HPDE6-E6E7 (cell line): ENCODE measurements at regions not wholly inside any gene's neighbourhood (a gene's known extent, or its start where the extent isn't known, plus 50 kb on each side); places are given as distances from the start of the nearest gene placed in this dataset.
"Not testable (repeated sequence)": the region's sequence is repeated elsewhere in the genome, so short reads cannot be mapped to it uniquely, and the experiment has no call there.

ENCODE experiments used
- DNase-seq: peaks from one replicate; pipeline ENCODE4 v3.0.0; 2011; ENCODE audit warnings: missing footprints; ENCODE audit errors: extremely low spot score

DNA sequence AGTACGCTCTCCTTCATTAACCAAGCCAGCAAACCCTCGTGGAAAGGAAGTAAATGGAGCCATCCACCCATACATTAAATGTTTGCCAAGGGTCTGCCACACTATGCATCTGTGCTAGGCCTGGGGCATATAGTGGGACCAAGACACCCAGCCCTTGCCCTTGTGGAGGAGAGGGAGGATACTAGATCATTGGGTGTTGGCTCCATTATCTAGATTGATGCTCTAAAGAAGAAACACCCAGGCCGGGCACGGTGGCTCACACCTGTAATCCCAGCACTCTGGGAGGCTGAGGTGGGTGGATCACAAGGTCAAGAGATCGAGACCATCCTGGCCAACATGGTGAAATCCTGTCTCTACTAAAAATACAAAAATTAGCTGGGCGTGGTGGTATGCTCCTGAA is 193.3 kb upstream of the CDH5 start:
- DNase-seq, result not testable (repeated sequence)

DNA sequence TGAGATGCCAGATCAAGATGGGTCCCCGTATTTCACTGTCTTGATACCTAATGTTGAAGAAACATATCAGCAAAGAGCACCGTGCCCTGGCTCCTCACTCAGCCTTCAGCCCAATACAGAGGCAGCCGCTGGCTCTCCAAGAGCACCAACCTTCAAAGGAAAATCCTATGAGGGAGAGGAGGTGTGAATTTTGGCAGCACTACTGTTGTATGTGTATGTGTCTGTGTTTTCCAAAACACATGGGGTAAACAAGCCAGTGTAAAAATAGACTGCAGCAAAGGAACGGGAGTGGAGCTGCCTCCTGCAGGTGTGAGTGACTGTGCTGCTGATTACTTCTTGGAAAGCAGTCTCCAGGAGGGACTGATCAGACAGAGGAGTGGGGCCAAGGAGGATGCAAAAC is 194.0 kb upstream of the CDH5 start:
- DNase-seq, result no peak

DNA sequence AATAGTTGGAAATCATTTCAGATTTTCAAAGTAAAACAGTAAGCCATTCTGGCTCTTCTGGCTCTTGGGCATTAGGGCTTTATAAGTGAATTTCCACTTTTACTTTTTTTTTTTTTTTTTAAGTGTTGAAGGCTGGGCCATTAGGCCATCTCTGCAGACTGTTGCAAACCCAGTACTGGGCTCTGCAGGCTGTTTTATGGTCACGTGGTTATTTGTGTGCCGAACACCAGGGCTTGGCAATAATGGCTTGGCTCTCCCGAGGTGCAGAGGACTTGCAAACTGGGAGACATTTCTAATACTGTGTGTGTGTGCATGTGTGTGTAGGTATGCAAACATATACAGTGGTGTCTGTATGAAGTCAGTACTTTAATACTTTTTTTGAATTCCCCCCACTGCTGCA is 194.9 kb upstream of the CDH5 start:
- DNase-seq, result no peak

DNA sequence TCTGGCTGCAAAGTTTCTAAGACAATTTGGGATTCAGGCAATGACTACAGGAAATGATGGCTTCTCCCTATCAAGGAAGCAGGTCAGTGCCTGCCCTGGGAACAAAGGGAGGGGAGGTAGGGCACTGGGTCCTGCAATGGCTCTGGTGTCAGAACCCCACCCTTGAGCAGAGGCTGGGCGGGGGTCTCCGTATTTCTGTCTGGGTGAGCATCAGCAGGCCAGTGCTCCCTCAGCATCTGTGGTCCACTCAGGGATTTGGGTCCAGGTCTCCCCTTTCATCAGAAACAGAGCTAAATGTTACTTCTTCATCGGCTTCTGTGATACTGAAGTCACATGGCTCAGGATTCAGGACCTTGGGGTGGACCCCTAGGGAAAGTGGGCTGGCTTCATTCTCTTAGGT is 195.5 kb upstream of the CDH5 start:
- no peak for DNase-seq

DNA sequence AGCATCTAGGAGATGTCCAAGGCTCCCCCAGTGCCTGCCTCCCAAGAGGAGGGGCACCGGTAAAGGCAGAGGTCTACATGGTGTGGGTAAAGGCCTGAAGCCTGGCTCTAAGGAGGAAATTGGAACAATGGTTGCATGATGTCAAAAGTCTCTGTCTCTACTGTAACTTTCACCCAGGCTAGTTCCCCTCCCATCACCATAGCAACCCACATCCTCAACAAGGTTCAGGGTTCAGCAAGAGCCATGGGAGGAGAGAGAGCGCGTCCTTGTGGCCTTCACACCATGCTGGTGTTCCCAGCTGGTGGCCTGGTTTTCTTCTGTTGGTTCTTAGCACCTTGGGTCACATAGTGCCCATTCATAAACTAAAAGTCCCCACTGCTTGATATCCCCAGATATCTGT is 196.7 kb upstream of the CDH5 start:
- no peak for DNase-seq

DNA sequence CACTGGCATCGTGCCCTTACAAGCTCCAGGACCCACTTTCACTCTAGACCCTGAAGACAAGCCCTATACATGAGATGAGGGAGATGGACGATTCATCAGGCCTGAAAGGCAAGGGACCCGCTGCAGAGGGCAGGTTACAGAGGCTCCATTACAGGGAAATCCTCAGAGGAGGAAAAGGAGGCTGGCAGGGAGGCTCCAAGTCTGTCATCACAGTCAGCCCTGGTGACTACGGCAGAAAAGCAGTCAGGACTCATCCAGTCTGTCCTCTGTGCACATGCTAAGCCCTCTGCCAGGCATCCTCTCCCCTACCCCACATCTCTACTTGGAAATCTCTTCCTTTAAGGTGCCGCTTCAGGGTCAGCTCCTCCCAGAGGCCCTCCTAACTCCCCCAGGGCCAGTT is 197.7 kb upstream of the CDH5 start:
- DNase-seq, result no peak

DNA sequence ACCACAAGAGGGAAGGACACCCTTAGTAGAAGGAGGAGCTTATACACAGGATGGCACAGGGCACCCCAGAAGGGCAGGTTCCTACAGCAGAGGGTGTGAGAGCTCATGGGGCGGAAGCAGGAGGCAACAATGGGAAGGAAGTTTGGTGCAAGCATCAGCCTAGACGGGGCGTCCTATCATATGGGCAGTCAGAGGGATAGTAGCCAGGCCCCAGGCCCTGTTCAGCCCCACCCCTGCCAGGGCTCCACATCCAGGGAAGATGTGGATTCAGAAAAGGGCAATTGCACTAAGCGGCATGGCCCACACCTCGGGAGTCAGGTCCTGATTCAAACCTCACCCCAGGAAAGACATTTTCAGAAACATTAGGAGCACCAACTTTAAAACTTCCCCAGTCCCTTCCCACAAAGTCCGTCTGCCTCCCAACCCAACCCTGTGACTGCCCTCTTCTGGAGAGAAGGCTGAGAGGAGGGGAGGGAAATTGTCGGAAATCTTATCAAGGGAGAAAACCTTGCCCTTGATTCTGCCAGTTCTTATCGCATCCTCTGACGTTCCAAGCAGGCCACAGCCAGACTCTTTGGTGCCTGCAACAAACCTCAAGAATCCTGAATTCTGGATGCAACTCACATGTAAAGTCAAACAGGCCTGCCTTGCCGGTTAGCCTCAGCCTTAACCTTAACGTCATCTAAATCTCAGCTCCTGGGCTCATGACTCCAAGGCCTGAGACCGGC is 198.8 kb upstream of the CDH5 start:
- DNase-seq, result no peak

DNA sequence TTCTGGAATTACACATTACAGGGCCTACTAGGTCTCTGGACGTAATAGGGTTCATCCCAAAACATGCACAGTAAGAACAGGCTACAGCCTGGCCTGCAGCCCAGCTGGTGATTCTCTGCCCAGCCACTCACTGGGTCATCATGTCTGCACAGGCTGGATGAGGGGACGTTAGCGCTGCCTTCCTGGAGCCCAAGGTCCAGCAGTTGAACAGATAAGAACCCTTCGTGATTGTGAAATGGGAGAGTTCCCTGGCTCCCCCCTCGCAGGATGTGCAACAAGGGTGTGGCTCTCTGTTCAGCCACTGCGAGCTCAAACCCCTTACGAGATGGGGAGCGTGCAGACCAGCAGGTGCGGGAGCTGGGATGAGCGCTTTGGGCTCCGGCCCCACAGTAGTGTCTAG is 200.0 kb upstream of the CDH5 start:
- DNase-seq, result no peak

DNA sequence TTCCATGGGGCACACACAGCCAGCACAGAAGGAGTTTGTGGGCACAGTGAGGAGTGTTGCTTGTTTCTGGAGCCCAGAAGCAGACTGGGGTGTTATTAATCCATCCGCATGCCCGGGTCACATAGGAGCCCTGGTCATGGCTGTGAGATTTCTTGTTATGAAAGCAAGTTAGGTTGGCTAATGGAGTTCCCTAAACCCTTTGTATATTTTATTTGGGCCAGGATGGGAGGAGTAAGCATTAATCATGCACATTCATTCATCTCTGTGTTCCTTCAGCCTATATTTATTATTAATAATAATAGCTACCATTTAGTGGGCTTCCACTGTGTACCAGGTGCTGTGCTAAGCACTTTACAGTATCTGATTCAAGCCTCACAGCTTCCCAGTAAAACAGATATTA is 200.6 kb upstream of the CDH5 start:
- DNase-seq, result no peak

DNA sequence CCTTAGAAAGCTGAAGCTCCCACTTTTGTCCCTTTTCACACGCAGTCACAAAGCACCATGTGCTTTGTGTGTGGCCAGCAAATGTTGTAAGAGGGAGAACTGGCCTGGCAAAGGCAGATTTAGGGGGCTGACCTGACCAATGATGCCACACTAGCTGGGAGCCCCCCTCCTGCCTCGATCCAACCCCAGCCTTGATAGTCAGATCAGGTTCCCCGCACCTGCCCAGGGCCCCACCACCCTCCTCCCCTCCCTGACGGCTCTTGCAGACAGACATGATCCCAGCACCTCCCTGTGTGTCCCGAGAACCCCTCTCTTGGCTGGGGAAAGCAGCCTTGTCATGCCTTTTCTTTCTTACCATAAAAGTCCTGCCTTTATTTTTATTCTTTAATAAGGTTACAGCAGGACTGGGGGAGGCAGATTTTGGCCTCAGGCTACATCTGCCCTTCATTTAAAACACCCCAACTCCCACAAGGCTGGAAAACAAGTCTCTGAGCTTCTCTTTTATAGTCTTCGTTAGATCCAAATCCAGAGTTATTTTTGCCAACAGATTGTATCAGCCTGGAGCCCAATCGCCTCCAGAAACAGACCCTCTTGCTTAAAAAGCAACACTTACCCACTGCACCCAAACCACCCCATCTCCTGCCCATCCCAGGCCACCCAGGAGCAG is 201.8 kb upstream of the CDH5 start:
- DNase-seq, result no peak

DNA sequence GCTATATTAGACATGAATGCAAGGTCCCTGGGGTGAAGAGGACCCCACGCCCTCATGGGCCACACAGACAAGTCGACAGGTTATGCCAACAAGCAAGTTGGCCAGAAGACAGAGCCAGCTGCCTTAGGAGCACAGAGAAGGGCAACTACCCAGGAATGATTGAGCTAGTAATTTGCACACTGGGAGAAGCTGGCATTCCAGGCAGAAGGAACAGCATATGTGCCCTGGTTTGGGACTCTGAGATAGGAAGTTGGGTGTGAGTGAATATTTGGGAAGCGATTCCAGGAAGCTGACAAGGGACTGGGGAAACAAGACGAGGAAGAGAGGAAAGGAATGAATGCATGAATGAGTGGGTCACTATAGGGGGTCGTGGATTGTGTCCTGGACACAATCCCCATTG is 203.7 kb upstream of the CDH5 start:
- DNase-seq, result no peak

DNA sequence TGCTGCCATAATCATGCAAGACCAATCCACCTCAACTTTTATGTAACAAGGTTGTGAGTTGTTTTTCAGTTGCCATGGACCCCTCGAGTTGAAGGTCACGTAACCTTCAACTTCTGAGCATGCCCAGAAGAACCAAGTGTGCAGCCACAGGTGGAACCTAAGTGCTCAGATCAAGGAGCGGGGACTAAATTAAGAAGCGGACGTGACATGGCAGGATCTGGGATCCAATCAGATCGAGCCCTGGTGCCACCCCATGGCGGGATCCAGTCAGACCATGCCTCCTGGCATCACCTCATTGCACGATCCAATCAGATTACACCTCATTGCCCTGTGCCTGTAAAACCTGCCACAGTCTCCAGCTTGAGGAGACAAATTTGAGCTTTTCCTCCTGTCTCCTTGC is 204.5 kb upstream of the CDH5 start:
- DNase-seq, result no peak

DNA sequence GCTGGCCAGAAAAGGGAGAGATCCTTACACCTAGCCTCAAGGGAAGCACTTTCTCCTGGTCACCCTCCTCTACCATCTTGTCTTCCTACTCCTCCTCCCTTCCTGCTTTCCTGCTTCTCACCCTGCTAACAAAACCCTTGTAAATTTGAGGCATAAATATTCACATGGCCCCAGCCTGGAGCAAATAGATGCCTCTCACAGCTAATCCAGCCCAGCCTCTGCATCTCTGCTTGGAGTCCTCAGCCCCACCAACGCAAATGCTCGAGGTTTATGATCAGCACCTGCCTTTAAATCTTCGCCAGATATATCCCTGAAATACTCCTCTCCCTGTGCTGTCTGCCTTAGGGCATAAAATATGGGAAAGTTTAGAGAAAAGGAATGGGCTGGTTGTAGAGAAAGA is 205.2 kb upstream of the CDH5 start:
- no peak for DNase-seq

DNA sequence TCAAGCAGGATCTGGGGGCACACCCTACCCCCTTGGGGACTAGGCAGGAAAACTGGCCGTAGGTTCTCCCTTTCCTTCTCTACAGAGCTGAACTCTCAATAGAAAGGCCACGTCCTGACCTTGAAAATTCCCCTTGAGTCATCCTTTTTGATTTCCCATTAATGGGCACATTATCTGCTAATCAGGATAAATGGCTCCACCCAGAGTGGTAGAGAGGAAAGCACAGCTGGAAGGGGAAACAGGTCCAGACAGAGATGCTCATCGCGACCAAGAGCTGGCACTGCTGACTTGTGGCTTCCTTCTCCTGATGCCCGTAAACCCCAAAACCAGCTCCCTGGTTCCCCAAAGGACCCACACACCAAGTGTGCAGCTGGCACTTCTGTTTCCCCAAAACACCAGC is 206.5 kb upstream of the CDH5 start:
- no peak for DNase-seq

DNA sequence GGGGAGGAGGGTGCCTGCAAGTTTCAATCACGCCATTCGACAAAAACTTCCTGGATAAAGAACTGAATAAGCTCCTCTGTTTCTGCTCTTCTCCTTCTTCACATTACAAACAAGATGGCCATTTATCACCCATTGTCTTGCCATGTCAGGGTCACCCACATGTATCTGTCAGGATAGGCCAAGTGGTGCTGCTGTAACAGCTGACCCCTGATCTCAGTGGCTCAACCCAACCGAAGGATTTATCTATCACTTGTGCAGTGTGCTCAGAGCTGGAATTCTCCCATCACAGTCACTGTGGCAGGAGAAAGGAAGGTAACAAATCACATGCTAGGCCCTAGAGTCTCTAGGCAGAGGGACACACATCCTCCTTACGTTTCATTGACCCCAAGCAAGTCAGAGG is 210.0 kb upstream of the CDH5 start:
- DNase-seq, result no peak

DNA sequence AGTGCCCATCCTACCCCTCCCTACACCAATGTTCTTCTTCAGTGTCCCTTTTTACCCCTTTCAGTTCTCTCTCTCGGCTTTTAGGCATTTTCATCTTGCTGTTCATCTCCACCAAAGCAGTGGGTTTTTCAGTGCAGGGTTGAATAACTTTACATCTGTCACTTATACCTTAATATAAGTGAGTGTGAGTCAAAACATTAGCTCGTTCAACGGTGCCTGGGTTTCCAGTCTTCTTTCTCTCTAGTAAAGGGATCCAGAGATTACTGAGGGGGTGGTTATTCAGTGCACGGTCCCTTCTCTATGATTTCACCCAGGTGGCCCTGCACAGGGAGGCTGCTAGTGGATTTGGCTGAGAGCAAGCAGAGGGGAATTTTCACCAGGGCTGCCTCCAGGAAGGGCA is 210.6 kb upstream of the CDH5 start:
- DNase-seq, result no peak

DNA sequence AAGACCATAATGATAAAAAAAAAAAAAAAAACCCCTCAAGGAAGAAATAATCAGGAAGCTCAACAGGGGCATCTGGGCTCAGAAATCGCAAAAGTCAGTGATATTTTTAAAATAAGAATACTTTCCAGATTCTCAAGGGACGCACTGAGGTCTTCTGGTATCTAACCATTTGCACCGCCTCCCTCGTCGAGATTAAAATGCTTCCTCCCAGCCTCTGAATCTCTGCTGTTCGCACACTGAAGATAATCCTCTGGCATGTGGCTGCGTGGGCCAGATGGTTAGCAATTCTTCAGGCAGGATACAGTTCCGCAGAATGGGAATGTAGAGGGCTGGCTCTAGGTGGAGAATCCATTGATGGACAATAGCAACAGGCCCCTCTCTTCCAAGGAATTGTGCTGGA is 211.7 kb upstream of the CDH5 start:
- no peak for DNase-seq

DNA sequence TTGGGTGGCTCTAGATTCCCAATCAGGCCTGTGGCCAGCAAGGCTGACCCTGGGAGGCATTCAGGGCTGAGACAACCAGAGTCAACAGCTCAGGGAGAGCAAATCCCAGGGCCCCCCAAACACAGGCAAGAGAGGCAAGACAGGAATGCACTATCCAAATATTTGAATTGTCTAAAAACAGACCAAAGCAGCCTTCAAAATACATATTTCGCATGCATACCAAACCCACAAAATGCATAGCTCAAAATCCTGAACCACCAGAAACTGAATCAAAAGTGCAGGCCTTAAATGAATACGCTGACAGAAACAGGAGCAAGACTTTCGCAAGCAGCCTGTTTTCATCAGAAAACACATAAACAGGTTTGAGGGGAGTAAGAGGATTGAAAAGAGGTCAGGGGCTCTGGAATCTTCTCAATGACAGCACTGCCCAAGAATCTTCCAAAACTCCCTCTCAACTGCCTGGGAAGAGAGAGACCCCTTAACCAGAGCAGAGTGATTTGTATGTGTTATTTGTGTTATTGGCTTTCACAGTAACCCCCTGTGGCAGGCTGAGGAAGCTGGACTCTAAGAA is 213.6 kb upstream of the CDH5 start:
- DNase-seq, result no peak

DNA sequence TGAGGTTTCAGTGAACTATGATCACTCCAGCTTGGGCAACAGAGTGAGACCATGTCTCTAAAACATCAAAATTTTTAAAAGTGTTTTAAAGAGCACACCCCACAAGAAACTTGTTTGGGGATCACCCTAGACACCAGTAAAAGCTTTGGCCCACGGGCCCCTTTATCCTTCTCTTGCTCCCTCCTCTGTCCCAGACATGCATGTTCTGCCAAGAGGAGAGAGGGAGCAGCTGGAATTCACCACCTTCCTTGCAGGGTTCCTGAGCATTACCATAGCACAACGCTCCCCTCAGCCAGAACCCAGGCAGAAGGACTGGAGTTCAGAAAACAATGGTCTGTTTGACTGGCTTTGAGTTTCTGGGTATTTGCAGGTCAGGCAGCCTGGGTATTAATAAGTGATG is 214.3 kb upstream of the CDH5 start:
- DNase-seq, result no peak

DNA sequence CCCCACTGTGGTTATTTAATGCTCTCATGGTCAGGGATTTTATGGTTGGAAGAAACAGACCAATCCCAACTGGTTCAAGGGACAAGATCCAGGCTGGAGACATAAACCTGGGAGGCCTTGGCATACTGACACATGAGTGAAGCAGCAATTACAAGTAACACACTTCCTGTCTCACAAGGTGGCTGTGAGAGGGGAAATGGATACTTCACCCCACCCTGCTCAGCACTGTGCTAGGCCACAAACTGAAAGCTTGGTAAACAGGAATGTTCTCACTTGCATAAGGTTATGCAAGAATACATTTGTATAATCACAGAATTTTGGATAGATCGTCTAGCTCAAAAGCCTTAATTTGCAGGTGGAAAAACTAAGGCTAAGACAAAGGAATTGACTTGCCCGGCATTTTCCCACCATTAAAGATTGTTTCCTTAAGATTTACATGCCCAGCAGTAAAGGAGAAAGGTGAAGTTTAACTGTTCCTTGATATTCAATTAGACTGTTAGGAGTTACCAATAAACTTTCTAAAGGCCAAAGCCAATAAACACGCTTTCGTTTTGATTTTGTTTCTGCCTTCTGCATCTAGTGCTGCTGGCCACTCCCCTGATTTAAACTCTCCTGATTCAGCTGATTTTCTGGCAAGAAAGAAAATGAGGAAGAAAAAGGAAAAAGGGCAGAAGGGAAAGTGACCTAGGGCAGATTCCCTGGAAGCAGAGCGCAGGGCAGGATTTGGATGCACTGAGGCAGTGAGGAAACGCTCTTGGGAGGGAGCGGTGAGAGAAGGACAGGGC is 215.6 kb upstream of the CDH5 start:
- DNase-seq, result no peak

DNA sequence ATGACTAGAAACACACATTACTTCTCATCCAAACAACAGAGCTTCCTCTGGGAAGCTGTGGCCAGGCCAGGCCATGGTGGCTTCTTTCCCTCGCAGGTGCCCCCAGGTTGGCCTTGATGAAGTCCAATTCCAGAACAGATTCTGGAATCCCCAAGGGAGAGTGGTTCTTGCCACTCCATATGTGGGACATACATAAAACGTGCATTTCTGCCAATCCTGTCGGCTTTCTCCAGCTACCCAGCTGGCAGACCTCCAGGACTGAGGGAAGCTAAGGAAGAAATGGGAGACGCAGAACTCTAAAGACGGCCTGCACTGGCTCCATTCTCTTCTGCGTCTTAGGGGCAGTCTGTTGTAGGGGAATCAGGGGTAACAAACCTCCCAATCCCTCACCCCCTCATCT is 219.2 kb upstream of the CDH5 start:
- DNase-seq, result no peak

DNA sequence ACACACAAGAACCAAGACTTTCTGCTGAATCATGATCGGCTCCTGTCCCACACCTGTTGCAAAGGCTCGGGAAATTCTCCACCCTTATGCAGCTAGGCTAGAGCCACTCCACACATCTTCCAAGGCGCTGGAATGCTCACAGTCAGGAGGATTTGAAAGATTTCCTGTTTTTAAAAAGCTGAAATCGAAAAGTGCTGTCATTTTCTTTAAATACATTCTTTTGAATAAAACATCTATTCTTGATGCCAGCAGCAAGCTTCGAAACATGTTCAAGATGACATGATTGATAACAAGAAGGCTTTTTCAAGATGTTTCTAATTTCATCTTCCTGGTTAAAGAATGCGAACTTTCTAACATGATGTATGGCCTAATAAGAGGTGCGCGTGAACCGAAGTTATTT is 219.7 kb upstream of the CDH5 start:
- DNase-seq, result no peak

DNA sequence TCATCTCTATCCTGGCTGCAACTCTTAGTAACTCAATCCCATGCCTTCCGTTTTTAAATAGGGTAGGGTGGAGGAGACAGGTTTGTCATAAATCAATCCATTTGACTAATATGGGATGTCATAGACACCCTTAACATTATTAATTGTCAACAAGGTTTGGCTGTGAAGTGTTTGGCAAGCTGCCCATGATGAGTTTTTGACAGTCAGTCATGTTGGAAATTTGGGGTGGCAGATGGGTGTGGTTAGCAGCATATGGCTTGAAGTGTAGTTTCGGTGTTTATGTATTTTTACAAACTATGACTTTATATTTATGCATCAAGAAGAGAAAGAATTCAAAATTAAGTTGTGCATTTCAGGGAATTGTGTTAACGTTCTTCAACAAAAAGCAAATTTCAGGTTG is 221.8 kb upstream of the CDH5 start:
- no peak for DNase-seq
